LHCN-M2 (cell line): ENCODE measurements at regions not wholly inside any gene's neighbourhood (a gene's known extent, or its start where the extent isn't known, plus 50 kb on each side); places are given as distances from the start of the nearest gene placed in this dataset.
A peak's percentile ranks its signal among the peaks of the same experiment; 100 is the strongest.

ENCODE experiments used
- DNase-seq: peaks from one replicate; pipeline ENCODE4 v3.0.0-alpha.2; 2012; ENCODE audit warnings: low read depth

DNA sequence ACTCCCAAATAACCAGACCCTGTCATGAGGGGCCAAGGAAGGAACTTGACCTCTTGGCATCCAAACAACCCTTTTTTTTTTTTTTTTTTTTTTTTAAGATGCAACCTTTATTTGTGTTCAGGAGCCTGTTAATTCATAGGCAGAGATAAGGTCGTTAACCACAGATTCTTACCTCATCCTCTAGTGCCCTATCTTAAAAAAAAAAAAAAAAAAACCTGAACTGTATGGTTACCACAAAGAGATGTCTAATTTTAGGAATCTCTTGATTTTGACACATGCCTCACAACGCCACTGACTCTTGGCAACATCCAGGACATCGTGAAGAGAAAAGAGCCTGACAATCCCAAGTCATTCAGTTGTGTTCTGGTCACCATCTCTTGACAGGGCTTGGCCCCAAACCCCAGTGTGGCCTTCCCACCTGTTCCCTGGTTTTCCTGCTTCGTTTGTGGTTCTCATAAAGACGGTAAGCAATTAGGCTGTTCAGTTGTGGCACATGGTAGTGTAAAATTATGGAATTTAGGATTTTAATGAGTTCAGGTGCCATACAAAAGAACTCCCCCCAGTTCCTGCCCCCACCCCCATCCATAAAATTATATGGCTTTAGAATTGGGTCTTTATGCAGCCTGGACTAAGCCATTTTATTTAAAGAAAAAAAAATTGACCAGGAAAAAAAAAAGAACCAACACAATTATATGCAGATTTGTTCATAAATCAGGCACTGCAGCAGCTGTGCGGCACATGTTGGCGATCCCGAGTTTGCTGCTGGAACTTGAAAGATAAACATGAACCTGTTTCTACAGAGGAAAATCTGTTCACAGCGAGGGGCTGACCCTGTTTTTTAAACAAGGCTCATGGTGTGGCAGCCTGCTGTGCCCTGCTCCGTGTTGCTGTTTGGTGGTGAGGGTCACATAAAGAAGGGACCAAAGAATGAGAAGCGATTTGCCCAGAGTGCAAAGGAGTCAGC, 267.8 kb upstream of the CLINT1 start:
- DNase-seq = no peak

DNA sequence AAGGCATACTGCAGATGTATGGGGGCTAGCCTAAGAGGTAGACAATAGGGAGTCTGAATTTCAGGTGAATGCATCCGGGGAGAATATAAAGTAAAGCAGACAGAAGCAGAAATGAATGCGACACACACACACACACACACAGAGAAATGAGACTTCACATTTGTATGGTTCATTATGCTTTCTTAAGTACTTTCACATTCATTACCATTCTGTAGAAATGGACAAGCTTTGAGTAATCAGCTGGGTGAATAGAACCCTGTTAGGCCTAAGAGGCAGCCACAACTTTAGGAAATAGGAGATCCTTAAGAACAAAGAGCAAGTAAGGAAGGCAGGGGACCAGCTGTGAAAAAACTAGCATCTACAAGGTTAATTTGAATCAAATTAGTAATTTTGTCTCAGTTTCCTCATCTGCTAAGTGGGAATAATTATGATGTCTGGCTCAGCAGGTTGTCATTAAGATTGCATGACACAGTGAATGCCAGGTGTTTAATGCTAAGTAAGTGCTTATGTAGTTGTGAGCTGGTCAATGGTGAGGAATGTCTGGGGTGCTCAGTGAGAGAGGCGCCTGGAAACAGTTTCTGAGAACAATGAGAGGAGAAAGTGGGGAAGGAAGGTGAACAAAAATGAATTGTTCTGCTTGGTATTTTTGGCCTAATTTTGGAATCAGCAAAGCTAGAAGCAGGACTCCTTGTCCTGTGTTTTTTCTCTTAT, 265.8 kb upstream of the CLINT1 start:
- DNase-seq = no peak

GRCh38 chr5:158123595-158123994, 264.6 kb upstream of the CLINT1 start:
- DNase-seq = no peak

GRCh38 chr5:158121678-158122077, 262.7 kb upstream of the CLINT1 start:
- no peak for DNase-seq

- no peak for DNase-seq
These were observed 261.8 kb upstream of the CLINT1 start for GRCh38 chr5:158120760-158121159.

- DNase-seq = peak; percentile 40
These were observed 261.2 kb upstream of the CLINT1 start for GRCh38 chr5:158119961-158120723.

DNA sequence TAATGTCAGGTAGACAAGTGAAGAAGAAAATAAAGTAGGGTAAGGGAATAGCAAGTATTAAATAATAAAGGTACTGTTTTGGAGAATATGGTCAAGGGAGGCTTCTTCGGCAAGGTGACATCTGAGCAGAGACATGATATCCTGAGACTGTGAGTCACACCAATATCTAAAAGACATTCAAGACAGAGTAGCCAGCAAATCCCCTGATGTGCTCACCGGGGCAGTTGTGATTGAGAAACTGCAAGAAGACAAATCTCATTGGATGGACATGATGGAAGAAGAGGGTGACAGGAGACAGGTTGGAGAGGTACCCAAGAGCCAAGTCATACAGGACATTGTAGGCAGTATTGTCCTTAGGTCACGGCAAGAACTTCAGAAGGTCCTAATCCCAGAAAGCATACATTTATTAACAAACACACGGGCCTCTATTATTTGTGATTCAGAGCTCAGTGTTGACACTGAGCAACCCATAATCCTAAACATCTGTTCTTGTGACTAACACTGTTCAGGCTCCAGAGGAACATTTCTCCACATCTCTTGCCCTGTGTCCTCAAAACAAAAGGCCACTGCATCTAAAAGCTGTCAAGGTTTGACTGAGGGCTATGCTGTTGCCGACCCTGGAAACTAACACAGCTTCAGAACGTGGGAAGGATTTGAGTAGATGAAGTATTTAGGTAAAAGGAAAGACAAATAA, 258.7 kb upstream of the CLINT1 start:
- peak; percentile 36 for DNase-seq

DNA sequence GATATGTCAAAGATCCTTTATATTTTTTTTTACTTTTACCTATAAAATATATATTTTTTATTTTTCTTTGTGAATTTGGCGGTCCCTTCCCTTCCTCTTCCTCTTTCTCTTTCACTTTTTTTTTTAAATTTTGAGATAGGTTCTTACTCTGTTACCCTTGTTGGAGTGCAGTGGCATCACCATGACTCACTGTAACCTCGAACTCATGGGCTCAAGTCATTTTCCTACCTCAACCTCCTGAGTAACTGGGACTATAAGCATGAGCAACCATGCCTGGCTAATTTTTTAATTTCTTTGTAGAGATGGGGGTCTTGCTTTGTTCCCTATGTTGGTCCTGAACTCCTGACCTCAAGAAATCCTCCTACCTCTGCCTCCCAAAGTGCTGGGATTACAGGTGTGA, 258.0 kb upstream of the CLINT1 start:
- DNase-seq = no peak

GRCh38 chr5:158115468-158115867, 256.5 kb upstream of the CLINT1 start:
- peak; percentile 34 for DNase-seq

GRCh38 chr5:158108177-158108576, 249.2 kb upstream of the CLINT1 start:
- DNase-seq = no peak

DNA sequence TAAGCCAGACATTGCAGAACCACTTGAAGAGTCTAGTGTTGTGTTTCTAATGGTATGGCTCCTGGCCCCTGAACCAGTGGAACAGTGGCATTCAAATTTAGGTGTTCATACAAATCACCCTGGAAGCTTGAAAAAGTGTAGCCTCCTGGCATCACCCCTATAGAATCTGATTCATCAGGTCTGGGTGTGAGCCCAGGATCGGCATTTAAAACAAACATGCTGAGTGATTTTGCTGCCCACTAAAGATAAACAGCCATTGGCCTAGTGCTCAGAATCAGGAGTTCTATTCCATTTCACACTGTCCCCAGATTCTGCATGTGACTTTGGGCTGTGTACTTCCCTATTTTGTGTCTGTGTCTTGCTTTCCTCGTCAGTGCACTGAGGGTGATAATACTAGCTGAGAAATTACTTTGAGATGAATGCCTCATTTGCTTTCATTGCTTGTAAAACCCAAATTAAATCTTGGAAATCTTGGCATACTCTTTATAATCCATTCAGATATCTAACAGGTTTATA, 241.5 kb upstream of the CLINT1 start:
- DNase-seq = no peak

- no peak for DNase-seq
These were observed 240.7 kb upstream of the CLINT1 start for GRCh38 chr5:158099571-158100105.

GRCh38 chr5:158096835-158097234, 237.9 kb upstream of the CLINT1 start:
- DNase-seq = no peak

DNA sequence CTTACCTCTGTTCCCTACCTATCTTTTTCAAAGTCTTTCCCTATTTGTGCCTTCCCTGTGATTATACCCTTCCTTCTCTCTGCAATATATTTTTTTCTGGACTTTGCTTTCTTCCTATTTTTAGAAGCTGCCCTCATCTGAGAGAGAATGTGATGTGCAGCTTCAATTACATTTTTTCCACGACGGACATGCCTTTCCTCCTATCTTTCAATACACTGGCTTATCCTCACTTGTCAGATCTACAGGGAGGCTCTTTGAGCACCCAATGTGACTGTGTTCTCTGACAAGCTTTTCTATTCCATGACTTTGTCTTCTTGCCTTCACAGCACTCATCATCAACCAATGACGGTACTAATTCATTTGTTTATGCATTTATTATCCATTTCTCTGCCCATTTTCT, 227.9 kb upstream of the CLINT1 start:
- no peak for DNase-seq

- DNase-seq = no peak
These were observed 225.3 kb upstream of the CLINT1 start for GRCh38 chr5:158084292-158084691.

DNA sequence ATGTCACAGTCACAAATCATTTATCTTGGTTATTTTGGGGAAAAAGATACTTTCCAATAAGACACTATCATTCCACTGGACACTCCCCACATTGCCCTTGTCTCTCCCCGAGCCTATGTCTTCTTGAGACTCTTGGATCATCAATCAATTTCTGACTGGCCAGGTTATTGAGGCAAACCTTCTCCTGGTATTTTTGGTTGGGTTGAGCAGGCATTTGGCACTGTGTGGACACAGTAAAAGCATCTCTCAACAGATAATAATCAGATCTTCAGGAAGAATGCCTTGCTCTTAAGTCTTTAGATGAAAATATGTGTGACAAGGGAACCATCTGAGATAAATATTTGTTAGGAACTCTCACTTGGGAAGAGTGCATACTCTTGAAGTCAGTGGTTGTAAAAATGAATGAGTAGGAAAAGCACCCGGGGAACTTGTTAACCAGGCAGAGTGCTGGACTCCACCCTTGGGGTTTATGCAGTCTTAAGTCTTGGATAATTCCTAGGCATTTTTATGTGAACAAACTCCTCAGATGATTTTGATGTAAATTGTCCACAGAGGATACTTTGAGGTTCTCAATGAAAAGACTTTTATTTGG, 223.8 kb upstream of the CLINT1 start:
- no peak for DNase-seq

GRCh38 chr5:158080112-158080511, 221.2 kb upstream of the CLINT1 start:
- no peak for DNase-seq

- DNase-seq = no peak
These were observed 220.2 kb upstream of the CLINT1 start for GRCh38 chr5:158079097-158079496.

DNA sequence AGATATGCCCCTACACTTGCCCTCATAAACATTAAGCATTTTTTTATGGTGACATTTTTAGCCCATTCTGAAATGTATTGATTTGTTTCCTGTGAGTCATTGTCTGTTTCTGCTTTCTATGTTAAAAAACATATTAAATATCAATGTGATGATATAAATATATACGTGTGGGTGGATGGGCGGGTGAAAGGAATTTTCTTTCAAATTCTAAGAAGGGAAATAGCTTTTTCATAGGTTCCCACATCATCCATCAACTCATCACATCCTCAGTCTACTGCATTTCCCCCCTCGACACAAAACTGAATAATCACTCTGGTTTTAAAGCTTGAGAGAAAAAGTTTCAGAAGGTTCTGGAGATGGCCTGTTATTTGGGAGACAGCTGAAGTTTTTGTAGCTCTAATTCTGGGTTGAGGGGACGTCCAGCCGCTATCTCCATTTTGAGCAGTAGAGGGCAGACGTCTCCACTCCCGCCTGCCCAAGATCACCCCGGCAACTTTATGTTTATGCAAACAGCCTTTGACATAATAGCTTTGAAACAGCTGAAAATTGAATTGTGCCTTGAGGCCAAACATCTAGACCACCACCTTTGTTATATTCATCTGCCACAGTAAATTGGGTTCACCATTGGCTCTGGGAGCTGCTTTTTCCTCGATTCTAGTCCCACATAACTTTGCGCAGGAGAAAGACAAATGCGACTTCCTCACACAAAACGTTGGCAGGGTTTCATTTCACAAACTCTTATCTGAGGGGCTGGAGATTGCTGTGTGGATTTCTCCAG, 216.2 kb upstream of the CLINT1 start:
- DNase-seq = peak; percentile 70

DNA sequence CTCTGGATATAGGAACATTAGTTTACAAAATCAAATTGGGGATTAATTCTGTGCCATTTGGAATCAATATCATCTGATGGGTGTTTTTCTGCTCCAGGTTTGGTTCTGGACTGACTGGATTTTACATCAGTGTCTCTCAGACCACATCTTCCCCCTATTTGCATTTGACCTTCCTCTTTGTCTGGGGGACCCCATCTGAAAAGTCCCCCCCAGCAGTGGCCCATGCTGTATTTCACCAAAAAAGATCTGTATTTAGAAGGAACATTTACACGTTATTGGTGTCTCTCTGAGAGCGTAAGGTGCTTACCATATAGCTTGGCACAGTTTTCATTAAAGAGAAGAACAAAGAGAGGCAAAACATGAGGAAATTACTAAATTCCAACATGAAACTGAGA, 215.6 kb upstream of the CLINT1 start:
- DNase-seq = no peak
